ENCODE measurements at regions not wholly inside any gene's neighbourhood (a gene's known extent, or its start where the extent isn't known, plus 50 kb on each side); places are given as distances from the start of the nearest gene placed in this dataset.
"Not testable (repeated sequence)": the region's sequence is repeated elsewhere in the genome, so short reads cannot be mapped to it uniquely, and the experiment has no call there.

DNA sequence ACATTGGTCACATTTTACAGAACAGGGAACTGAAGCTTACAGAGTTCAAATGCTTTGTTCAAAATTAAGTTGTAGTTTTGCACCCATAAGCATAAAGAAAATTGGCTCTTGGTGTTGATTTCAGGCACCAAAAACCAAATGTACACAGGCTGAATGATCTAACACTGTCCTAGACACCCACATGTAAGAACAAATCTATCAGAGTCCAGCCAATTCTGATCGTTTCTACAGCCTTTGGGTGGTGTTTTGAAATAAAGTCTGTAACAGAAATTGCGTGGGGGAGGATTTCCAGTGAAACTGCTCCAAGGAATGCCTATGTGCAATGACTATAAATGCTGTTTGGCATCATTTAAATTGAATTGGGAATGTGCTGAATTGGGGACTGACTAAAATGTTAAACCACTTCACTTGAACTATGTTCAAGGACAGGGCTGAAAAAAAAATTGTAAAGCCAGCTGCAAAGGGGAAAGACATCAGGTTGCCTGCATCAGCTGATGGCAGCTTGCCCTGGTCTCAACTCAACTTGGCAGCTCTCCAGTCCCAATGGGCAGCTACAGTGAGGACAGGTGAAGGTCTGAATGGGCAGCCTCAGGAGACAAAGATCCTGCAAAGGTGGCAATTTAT, 92.2 kb upstream of the TRPC7 start:
- DNase-seq: peak in 24 of 42 donors; percentile 8 to 51 (median 20)
- intact Hi-C loops (cut with DNase I): no loop called here

DNA sequence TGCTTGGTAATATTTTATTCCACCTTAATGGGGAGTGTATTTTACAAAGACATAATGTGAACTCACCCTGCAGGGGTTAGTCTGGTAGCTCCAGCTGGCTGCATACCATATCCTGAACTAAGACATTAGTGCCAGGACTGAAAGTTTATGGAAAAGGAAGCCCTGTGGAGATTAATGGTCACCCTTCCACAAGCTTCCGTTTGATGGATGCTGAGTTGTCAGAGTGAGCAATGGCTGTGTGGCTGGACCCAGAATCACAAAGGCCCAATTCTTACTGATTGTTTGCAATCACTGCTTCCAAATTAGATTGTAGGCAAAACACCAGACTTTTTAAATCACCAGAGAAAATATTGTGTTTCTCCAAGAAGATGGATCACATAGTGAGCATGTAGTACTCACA, 90.1 kb upstream of the TRPC7 start:
- no peak for DNase-seq
- intact Hi-C loops (cut with DNase I): no loop called here

DNA sequence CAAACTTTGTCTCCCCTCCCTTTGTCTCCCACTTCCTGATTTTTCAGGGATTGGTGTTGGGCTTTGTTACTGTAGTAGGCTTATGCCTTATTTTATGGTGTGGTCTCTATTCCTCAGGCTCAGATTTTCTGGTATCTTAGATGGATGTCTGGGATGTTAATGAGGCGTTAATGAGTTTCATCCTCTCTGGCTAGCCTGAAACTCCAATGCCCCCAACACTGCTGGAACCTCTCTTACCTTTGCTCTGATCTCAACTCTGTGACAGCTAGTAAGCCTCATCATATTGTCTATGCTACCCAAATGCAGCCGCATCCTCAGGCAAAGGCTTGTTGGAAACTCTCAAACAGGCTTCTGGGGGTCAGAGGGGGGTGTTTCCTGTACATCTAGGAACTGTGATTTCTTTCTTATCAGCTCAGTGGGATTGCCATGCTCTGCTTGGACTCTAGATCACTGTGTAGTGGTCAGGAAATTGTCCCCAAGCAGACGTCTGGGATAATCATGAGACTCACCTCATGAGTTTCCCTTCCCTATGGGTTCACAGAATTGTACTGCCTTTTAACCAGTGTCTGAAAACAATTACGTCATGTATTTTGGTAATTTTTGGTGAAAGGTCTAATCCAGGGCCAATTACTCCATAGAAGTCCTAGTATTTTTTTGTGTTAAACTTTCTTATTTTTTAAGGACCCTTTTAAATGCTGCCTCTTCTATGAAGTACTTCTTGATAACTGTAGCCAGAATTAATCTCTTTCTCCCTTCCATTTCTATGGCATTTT, 88.8 kb upstream of the TRPC7 start:
- no peak for DNase-seq
- intact Hi-C loops (cut with DNase I): no loop called here

DNA sequence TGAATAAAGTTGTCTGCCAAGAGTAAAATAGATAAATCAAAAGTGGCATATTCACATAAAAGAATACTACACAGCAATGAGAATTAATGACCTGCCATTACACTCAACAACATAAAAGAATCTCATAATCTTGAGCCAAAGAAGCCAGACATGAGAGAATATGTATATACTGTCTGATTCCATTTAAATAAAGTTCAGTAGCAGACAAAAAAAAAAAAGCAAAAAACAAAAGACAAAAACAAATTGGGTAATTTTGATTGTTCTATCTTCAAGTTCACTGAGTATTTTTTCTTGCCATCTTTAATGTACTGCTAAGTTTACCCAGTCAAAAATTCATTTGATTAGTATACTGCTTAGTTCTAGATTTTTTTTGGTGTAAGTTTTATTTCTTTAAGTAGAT, 87.9 kb upstream of the TRPC7 start:
- DNase-seq: no peak
- intact Hi-C loops (cut with DNase I): no loop called here

GRCh38 chr5:136447576-136447975, 82.2 kb upstream of the TRPC7 start:
- intact Hi-C loops (cut with DNase I); DNase-seq: not testable (repeated sequence)

- intact Hi-C loops (cut with DNase I): no loop called here
Measured at GRCh38 chr5:136446565-136446964, 81.2 kb upstream of the TRPC7 start.

DNA sequence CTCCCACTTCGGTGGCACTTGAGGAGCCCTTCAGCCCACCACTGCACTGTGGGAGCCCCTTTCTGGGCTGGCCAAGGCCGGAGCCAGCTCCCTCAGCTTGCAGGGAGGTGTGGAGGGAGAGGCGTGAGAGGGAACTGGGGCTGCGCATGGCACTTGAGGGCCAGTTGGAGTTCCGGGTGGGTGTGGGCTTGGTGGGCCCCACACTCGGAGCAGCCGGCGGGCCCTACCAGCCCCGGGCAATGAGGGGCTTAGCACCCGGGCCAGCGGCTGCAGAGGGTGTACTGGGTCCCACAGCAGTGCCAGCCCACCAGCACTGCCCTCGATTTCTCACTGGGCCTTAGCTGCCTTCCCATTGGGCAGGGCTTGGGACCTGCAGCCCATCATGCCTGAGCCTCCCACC, 78.8 kb upstream of the TRPC7 start:
- DNase-seq; intact Hi-C loops (cut with DNase I): not testable (repeated sequence)

More at GRCh38 chr5:136446565-136446964, 81.2 kb upstream of the TRPC7 start:
- no peak for DNase-seq

DNA sequence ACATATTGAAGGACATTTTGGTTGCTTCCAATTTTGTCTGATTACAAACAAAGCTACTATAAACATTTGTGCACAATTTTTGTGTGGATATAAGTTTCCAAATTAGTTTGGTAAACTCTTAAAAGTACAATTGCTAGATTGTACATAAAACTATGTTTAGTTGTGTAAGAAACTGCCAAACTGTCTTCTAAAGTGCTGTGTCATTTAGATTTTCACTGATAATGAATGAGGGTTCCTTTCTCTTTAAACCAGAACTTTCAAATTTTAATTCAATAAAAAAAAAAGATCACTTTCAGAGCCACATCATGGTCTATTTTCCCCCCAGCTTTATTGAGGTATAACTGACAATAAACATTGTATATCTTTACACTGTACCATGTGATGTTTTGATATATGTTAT, 74.0 kb upstream of the TRPC7 start:
- intact Hi-C loops (cut with DNase I): no loop called here
- DNase-seq: no peak

DNA sequence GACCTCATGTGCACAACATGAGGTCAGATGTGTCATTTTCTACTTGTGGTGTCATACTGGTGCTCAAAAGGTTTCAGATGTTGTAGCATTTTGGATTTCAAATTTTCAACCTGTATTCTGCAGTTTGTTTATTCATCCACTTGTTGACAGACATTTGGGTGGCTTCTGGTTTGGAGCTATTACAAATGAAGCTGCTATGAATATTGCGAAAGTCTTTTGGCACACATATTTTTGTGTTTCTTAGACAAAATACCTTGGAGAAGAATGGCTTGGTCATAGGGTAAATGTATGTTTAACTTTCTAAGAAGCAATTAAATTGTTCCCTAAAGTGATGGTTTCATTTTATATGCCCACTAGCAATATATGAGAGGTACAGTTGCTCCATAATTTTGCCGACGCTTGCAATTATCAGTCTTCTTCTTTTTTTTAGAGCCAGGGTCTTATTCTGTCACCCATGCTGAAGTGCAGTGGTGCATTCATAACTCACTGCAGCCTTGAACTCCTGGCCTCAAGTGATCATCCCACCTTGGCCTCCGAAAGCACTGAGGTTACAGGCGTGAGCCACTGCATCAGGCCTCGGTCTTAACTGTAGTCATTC, 70.7 kb upstream of the TRPC7 start:
- intact Hi-C loops (cut with DNase I): no loop called here
- no peak for DNase-seq

DNA sequence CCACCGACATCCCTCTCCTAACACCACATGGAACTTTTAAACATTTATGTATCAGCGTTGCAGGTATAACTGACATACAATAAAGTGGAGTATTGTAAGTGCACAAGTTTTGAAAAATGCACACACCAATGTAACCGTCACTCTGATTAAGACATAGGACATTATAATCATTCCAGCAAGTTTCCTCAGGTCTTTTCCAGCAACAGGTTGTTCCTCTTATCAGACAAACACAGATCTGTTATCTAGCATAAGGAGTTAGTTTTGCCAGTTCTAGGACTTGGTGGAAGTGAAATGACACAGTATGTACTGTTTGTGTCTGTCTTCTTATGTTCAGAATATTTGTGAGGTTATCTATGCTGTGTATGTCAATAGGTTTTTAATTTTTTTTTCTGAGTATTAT, 69.5 kb upstream of the TRPC7 start:
- no peak for DNase-seq
- intact Hi-C loops (cut with DNase I): no loop called here

DNA sequence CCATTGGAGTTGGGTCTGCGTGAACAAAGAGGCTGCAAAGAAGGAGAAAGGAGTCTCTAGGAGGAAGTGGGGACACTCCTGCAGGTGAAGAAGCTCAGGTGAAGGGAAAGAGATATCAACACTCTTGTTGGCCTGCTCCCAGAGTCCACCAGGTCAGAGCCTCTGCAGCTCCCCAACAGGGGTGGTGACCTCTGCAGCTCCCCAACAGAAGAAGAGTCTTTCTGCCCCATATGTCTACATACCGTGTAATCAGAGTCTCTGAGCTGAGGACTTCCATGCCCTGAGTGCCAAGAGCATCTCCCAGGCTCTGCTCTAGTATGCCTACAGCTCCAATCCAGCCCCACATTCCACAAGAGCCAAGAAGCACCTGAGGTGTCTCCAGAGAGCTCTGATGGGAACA, 67.4 kb upstream of the TRPC7 start:
- no peak for DNase-seq
- intact Hi-C loops (cut with DNase I): no loop called here

DNA sequence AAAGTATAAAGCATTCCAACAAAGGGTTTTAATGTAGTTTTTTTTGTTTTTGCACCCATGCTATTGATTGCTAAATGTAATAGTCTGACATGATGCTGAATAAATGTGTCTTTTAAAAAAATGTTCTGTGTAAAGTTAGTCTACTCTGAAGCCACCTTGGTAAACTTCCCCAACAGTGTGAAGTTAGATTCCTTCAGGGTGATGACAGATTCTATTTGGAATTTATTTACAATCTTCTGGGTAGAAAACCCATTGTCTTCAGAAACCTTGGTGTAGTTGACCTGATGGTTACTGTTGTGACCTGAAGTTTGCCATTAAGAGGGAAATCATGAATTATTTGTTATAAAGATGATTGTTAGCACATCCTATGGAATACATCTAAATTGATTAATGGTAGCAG, 64.7 kb upstream of the TRPC7 start:
- DNase-seq: no peak

GRCh38 chr5:136427426-136427825, 62.1 kb upstream of the TRPC7 start:
- no peak for DNase-seq
- intact Hi-C loops (cut with DNase I): no loop called here

More for the DNA sequence above, 64.7 kb upstream of the TRPC7 start:
- intact Hi-C loops (cut with DNase I): no loop called here

- no peak for DNase-seq
- intact Hi-C loops (cut with DNase I): no loop called here
Measured at GRCh38 chr5:136425921-136426320, 60.6 kb upstream of the TRPC7 start.

DNA sequence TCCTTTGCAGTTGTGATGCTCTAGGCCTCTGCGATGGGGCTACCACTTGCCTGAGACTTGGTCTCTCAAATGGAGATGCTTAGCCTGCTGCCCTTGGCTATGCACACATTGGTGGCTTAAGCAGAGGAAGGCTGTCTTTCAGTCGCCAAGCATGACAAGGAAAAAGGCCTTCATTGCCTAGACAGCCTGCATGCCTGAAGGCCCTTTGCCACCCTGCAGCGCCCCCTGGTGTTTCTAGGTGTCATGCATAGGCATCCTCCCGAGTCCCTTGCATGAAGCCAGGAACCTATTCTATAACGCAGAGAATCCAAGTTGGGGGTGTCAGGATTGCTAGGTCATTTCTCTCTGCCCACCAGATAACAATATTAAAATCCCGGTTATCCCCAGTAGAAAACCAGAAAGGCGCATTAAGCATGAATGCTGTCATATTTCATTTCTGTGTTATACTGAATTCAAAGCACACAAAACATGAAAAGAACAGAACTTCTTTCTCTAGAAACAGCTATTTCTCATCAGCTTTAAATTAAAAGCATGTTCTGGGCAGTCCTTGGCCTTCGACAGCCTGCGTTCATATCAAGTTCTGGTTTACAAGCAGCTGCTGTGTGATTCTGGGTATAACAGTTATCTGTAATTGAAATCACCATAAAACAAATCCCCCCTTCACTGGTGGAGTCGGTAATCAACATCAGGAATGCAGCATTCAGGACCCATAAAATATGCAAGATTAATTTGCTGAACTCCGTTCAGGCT, 59.7 kb upstream of the TRPC7 start:
- DNase-seq: peak; percentile 41 to 92 (median 80)
- intact Hi-C loops (cut with DNase I): no loop called here

GRCh38 chr5:136423944-136424606, 58.7 kb upstream of the TRPC7 start:
- intact Hi-C loops (cut with DNase I): no loop called here
- DNase-seq: no peak

DNA sequence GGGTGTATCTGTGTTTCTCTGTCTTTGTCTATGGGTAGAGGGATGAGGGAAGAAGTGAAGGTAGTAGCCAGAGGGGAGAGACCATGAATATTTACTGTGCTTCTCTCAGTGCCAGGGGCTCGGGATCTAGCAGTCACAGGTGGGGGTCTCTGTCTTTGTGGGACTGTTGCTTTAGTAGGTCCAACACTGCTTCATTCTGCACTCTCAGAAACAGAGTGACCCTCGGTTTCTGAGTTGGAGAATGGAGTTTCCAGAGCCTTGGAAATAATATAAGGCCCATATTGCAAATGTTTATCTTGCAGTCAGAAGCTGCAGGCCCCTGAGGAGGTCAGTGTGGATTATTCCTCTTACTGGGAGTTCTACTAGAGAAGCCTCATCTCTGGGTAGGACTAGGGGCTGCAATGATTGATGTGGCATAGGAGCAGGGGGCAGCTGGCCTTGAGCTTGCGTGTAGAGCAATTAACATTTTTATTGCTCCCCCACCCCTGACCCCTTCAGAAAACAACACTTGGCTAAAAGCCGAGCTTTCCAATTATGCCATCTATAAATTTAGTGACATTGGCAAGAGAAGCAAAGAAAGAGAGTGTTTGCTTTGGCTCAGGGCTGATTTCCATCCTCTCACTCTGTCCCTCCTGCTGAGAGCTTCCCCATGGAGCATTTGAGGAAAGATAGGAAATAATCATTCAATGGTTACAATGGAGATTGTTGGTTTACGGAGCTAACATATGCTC, 55.0 kb upstream of the TRPC7 start:
- DNase-seq: no peak
- intact Hi-C loops (cut with DNase I): no loop called here

DNA sequence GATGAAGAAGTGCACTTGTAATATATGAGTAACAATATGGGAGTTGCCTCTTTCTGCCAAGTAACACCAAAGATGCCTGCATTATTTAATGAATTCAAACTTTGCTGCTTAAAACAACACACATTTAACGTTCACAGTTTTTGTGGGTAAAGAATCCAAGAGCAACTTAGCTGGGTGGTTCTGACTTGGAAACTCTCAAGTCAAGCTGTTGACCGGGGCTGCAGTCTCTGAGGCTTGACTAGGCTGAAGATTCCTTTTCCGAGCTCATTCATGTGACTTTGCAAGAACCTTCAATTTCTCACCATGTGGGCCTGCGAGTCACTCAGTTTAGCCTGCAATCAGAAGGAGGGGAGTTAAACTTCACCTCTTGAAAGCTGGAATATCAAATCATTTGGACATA, 53.0 kb upstream of the TRPC7 start:
- no peak for DNase-seq
- intact Hi-C loops (cut with DNase I): no loop called here

Measured in head of caudate nucleus (tissue), 42 donors.